Activated T-cell treated with anti-CD3 and anti-CD28 coated beads for 48 hours (primary cell): ENCODE measurements at regions not wholly inside any gene's neighbourhood (a gene's known extent, or its start where the extent isn't known, plus 50 kb on each side); places are given as distances from the start of the nearest gene placed in this dataset.

Experiments
- DNase-seq: peaks from one replicate; pipeline ENCODE4 v3.0.0-alpha.2; 2020; ENCODE audit warnings: low read depth

GRCh38 chr2:10964052-10964790 lies 52.5 kb downstream of the KCNF1 start:
- no peak for DNase-seq

GRCh38 chr2:10965241-10965843 lies 53.6 kb downstream of the KCNF1 start:
- no peak for DNase-seq

GRCh38 chr2:10966056-10966455 lies 54.3 kb downstream of the KCNF1 start:
- no peak for DNase-seq

GRCh38 chr2:10966741-10967140 lies 55.0 kb downstream of the KCNF1 start:
- no peak for DNase-seq

- DNase-seq: no peak
Measured at GRCh38 chr2:10968176-10968575, 56.4 kb downstream of the KCNF1 start.

GRCh38 chr2:10970666-10971065 lies 58.9 kb downstream of the KCNF1 start:
- DNase-seq: no peak

- DNase-seq: no peak
Measured at GRCh38 chr2:10971161-10971887, 59.6 kb downstream of the KCNF1 start.

GRCh38 chr2:10971888-10972260 lies 60.1 kb downstream of the KCNF1 start:
- no peak for DNase-seq

- no peak for DNase-seq
Measured at GRCh38 chr2:10972683-10973433, 61.1 kb downstream of the KCNF1 start.

GRCh38 chr2:10973766-10974165 lies 62.0 kb downstream of the KCNF1 start:
- no peak for DNase-seq

GRCh38 chr2:10977003-10977402 lies 65.3 kb downstream of the KCNF1 start:
- DNase-seq: no peak

- no peak for DNase-seq
Measured at GRCh38 chr2:10977621-10978020, 65.9 kb downstream of the KCNF1 start.

GRCh38 chr2:10978090-10978670 lies 66.4 kb downstream of the KCNF1 start:
- DNase-seq: no peak

GRCh38 chr2:10980071-10980470 lies 68.3 kb downstream of the KCNF1 start:
- no peak for DNase-seq

- DNase-seq: no peak
Measured at GRCh38 chr2:10980886-10981425, 69.2 kb downstream of the KCNF1 start.

GRCh38 chr2:10981451-10981850 lies 69.7 kb downstream of the KCNF1 start:
- no peak for DNase-seq

- no peak for DNase-seq
Measured at GRCh38 chr2:10981941-10982431, 70.3 kb downstream of the KCNF1 start.

GRCh38 chr2:10982931-10983701 lies 71.4 kb downstream of the KCNF1 start:
- no peak for DNase-seq

GRCh38 chr2:10983711-10984110 lies 72.0 kb downstream of the KCNF1 start:
- no peak for DNase-seq

GRCh38 chr2:10984418-10985135 lies 72.8 kb downstream of the KCNF1 start:
- DNase-seq: no peak
